NCI-H345 treated with DMSO at 0.1 percent for 48 hours (cell line): ENCODE measurements at regions not wholly inside any gene's neighbourhood (a gene's known extent, or its start where the extent isn't known, plus 50 kb on each side); places are given as distances from the start of the nearest gene placed in this dataset.
"Not testable (repeated sequence)": the region's sequence is repeated elsewhere in the genome, so short reads cannot be mapped to it uniquely, and the experiment has no call there.

Experiments used
- DNase-seq: peaks from one replicate; lab custom pipeline; 2025; ENCODE audit not compliant: unreplicated experiment; lab: John Stamatoyannopoulos, UW

DNA sequence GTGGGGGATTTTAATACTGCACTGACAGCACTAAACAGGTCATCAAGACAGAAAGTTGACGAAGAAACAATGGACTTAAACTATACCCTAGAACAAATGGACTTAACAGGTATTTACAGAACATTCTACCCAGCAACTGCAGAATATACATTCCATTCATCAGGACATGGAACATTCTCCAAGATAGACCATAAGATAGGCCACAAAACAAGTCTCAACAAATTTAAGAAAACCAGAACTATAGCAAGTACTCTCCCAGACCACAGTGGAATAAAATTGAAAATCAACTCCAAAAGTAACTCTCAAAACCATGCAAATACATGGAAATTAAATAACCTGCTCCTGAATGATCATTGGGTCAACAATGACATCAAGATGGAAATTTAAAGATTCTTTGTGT is 218.3 kb downstream of the SYK start:
- not testable (repeated sequence) for DNase-seq

DNA sequence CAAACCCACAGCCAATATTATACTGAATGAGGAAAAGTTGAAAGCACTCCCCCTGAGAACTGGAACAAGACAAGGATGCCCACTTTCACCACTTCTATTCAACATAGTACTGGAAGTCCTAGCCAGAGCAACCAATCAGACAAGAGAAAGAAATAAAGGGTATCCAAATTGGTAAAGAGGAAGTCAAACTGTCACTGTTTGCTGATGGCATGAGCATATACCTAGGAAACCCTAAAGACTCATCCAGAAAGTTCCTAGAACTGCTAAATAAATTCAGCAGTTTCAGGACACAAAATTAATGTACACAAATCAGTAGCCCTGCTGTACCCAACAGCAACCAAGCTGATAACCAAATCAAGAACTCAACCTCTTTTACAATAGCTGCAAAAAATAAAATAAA is 220.0 kb downstream of the SYK start:
- DNase-seq, result not testable (repeated sequence)

DNA sequence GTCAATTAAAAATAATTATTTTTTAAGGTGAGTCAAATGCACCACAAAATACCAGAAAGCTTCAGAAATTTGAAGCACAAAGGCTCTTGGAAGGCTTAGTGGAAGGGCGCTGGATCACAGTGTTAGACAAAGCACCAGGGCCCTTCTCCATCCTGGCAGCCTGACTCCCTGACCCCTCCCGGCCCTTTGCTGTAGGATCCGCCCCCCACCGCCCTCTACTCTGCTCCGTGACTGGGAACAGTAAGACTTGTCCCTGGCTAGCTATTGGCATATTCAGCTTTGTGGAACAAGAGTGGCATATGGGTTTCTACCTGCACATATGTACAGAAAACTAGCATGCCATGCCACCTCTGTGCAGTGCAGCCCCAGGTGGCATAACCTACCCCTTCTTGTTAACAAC is 222.1 kb downstream of the SYK start:
- no peak for DNase-seq

DNA sequence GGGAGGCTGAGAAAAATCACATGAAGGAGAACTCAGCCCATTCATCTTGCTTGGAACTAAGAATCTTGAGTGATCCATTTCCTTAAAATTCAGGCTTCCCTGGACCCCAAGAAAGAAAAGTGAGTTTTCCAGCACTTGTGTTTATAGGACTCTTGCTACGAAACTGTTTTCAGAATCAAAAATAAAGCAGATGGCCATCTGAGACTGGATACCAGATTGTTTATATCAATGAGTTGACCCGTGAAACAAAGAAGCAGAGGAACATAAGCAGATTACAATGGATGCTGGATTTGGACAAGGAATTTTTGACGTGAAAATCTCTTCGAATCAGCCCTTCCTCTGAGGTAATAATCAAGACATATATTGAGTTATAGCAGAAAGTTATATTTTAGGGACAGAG is 223.2 kb downstream of the SYK start:
- no peak for DNase-seq

DNA sequence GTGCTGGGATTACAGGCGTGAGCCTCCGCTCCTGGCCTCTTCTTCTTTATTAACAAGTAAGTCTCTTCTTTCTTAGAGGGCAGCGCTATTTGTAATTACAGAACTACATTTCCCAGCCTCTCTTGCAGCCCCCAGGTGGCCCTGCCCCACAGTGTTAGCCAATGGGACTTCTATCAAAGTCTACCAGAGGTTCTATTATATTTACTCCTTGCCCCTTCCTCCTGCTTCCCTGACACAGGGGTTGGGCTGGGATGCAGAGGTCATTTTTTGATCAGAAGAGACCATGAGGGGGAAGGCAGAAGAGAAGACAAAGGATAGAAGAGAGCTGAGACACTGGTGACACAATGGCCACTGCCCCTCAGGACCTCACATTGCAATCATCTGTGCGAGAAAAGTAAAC is 224.2 kb downstream of the SYK start:
- no peak for DNase-seq

DNA sequence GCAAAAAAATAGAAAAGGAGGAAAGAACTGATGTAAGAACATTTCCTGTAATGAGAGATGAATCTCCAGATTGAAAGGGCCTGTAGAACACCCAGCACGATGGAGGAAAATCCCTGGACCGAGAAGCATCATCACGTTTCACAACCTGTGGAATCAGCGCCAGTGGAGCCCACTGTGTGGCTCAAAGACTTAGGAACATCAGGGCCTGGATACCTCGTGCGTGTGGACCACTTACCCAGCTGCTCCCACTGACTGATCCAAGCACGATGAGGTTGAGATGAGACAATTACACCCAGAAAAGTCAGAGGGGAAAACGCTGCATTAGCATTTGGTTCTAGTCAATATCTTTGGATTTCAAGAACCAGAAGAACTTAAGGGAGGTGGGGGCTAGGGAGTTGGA is 224.6 kb downstream of the SYK start:
- DNase-seq, result no peak

DNA sequence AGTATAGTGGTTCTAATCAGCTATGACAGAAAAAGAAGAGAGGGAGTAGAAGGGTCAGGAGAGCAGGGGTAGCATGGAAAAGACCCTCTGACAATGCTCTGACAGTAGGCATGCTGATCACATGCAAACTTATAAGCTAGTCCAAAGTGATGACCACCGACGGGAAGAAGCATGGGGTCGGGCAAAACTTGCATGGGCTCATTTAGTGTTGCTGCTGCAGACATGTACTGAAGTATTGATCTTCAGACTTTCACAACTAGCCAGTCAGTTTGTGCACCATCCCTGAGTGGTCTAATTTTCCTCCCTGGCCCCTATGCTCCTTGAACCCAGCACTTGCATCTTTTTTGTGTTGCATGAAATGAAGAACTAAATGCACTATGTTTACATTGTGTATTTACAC is 225.4 kb downstream of the SYK start:
- DNase-seq, result no peak

DNA sequence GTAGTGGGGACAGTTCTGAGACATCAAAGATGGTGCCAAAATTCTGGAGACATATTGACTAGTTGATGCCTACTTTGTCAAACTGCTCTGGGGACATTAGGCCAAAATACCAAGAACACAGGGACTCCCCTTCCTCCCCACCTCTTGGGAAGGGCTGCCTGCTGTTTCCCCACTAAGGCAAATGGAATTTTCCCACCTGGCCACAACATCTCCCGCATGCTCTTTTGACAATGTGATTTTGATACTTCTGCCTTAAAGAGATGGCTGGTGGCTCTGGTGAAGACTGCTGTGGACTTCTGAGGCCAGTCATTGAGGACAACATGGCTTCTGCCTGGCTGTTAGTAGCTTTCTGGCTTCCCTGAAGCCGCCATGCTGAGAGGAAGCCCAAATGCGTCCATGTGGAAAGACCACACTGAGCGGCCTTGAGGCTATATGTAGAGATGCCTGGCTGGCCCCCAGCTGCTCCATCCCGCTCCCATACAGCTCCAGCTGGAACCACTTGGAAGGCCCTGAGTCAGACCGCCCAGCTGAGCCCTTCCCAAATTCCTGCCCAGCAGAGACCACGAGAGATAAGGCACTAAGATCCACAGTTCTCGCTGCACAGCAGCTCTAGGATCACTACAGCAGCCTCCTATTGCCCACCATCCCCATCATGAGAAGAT is 226.7 kb downstream of the SYK start:
- no peak for DNase-seq

DNA sequence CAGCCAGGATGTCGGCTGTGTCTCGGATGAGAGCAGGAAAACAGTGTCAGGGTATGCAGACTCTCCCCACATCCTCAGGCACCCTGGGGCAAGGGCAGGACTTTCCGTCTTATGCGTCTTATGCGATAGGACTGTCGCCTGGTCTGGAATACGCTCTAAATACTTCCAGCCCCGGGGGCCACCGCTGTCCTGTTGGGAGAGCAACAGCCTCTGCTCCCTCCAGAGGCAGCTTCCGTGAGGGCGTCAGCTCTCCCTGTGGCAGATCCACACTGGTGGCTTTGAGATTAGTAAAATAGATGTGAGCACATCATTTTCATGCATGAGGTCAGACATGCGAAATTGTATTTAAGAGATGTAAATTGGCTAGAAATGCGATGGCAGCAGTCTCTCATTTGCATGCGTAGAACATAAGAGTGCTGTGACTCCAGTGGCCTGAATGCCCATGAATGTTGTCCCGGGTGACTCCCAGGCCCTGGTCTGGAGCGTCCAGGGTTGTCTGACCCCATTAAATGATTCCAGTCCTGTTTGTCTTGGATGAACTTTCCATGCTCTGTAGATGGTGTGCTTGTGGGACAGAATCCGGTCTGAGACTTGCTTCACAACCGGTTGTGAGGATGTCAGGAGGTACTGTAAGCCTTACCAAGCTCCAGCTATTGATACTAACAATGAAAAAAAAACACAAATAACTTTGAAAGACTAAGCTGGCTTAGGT is 228.2 kb downstream of the SYK start:
- no peak for DNase-seq

DNA sequence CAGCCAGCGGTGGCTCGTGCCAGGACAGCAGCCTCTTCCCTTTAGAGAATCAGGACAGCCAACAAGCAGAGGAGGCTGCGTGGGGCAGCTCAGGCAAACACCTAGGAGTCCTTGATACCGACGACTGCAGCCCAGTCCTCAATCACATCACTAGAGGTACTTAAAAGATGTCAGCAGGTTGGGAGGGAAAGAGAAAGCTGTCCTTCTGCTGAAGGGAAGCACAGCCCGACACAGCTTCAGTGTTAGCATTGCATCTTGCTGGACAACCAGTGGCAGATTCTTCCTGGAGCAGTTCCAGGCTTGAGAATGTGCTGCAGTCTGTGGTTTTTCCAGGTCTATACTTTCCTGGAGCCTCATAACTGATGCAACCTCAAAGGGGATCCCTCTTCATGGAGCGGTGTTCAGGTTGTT is 230.5 kb downstream of the SYK start:
- no peak for DNase-seq

DNA sequence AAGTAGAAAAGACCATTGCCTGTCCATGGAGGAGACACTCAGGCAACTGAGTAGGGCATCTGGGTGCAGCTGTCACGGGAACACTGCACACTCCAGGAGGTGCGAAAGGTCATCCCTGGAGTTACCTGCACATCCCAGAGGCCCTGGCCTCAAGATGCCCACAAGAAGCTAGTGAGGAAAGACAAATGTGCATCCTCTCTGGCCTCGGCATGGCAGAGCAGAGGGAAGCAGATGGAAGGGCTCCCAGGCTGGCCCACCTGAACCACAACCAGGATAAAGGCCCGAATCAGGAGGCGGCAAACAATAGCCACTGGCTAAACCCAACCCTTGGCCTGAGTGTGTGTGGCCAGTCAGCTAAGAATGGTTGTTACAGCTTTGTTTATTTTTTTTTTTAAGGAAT is 231.7 kb downstream of the SYK start:
- DNase-seq, result no peak

DNA sequence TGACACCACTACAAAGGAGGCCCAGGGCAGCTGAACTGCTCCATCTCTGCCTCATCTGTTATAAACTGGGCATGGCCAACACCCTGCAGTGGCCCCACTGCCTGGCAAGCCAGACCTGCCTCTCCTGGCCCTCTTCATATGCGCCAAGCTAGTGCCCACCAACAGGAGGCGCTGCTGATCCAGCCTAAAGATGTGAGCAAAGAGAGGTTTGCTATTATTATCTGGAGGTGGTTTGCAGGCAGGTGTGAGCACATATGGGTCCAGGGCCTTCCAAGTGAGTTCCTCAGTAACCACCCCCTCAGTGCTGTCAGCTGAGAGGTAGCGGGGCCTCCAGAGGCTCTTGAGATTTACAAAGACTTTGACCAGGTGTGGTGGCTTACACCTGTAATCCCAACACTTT is 232.2 kb downstream of the SYK start:
- DNase-seq, result no peak

DNA sequence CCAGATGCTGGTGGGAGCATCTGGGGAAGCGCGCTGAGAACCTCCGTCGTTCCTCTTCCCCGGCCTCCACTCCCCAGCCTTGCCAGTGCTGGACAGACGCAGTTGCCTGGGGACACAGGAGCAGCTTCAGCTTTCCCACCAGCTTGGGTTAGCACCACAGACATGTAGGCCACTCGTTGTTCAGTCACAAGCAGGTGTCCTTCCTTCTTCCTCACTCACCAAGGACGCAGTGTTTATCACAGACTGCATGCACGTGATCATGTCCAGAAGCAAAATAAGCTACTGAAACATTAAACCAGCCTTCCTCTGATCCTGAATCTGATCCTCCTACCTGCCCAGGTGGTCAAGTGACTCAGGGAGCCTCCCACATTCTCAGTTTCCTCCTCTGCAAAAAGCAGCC is 232.9 kb downstream of the SYK start:
- no peak for DNase-seq

DNA sequence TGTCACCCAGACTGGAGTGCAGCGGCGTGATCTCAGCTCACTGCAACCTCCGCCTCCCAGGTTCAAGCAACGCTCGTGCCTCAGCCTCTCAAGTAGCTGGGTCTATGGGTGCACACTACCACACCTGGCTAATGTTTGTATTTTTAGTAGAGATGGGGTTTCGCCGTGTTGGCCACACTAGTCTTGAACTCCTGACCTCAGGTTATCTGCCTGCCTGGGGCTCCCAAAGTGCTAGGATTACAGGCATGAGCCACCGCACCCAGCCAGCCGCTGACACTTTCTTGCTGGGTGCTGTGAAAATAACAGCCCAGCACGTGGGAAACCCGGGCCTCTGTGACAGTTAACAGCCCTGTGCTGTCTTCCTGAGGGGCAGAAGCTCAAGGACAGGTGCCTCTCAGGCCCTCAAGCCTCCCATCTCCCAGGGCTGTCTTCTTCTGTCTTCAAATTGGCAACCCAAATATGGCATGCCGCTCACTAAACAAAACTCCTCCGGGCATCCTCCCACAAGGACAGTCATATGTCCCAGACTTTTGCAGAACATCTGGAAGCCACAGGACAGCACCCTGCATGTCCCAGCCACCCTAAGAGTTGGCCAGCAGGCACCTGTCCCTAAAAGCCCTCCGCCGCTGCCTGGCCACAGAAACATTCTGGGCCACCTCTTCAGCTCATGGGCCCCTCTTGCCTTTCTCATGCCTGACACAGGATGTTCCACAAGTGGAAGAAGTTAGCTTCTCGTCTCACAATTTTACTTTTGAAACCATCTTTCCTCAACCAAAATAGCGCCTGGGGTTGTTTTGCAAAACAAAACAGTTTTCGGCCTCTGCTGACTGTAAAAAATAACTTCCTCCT is 233.6 kb downstream of the SYK start:
- no peak for DNase-seq

DNA sequence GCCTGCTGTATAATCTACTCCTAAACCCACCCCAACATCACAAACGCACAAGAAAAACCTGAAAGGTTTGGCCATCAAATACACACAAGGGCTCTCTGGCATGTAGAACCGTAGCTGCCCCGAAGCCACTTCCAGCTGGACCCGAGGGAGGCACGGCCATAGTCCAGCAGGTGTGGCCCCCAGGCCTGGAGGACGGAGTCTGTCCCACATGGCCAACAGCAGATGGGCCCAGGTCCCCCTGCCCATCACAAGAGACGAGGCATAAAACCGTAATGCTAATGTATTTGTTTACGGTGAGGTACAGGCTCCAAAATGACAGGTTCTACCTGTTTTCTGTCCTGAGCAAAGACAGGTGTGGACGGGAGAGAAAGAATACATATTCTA is 234.2 kb downstream of the SYK start:
- no peak for DNase-seq

DNA sequence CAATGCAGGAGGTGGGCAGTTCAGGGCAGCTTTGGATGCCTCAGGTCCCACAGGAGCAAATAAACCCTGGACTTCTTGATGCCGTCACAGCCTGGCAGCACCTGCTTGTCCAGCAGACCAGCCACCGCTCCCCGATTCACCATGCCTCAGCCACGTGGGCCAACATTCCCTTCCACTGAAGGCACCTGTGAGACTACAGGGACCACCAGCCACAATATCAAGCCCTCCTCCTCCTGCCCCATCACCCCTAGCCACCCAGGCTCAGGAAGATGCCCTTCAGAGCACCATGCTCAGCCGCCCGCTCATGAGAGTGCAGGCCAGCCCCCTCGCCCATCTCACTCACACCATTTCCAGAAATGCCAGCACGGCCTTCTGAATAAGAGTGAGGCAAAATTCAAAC is 234.7 kb downstream of the SYK start:
- DNase-seq, result no peak

DNA sequence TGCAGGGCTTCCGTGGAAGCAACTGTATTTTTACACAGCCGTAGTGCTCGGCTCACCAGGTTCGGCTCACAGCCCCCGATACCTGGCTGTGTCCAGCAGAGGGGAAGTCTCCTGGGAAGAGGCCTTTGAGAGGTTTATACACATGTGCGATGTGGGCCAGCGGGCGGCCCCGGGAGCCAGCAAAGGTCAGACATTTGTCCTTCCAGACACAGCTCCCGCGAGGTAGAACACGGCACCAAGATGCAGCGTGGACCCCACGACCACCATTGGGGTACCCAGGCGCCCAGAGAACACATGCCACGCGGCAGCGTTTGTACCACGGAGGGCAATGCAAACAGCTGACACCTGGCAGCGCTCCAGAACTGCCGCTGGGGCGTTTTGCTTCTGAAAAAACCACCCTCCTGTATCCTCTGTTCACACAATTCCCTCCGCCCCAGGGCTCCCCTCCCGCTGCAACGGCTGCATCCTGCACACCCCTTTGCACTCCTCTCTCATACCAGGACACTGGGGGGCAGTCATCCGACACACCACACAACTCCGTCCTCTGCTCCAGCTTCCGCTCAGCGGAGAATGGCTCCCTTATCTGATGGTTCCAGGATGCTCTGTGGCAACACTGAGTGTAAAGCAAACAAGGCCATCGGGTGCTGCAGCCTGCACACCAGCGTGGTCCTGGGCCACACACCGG is 235.3 kb downstream of the SYK start:
- peak; percentile 77 for DNase-seq

DNA sequence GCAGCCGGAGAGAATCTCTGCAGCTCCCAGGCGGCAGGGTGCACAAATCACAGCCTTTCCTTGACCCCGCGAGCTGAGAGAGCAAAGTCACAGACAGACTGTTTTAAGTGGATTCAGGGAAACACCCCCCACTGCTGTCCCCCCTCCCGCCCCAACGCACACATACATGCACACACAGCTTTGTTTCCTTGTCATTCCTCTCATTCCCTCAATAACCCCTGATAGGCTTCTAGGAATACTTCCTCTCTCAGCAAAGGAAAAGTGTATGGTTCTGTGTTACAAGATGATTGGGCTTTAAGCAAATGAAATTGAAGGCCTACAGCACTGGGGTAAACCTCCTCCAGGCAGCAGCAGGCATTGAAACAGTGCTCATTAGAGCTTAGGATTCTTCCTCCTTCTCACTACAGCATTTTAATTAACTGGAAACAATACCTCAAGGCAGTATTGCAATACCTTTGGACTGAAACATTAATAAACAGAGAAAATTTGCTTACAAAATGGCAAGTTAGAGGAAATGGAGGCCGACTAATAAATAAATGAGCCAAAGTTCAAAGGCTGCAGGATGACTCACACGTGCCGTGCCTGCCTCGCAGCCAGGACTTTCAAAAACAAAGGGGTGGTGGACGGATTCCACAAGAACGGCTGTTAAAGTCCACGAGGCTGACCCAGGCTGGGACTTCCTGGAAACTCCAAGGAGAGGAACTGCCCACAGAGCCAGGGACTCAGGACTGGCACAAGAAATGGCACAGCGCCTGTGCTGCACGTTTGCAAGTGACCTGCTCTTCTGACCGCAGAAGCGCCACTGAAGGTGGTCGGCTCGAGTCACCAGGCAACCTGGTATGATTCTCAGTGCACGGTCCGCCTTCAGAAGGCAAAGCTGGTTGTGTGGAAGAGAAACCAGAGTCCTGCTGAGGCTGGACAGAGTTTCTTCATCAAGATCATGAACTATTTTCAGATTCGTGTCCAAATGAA is 236.2 kb downstream of the SYK start:
- no peak for DNase-seq

DNA sequence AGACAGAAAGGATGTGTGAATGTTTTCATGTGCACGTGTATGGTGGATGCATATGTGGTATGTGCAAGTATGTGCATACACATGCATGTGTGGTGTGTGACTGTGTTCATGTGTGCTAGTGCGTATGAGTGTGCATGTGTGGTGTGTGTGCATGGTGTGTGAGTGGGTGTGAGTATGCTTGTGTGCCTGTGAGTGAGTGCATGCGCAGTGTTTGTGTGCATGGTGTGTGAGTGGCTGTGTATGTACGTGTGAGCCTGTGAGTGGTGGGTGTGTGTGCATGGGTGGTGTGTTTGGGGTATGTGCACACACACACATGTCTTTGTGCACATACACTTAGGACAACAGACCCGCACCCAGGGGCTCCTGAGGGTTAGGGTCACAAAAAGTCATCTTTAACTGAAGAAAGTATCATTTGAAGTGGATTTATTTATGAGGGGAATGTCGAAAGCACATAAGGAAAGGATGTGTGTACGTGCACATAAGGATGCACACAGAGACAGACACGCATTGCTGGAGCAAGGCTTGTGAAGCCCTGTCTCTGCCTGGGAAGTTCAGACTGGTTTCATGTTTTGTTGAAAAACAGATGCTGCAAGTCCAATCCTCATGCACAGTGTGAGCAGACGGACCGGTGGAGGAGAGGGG is 237.0 kb downstream of the SYK start:
- no peak for DNase-seq
